Spleen (tissue), 11 donors: ENCODE measurements at regions not wholly inside any gene's neighbourhood (a gene's known extent, or its start where the extent isn't known, plus 50 kb on each side); places are given as distances from the start of the nearest gene placed in this dataset.

Source experiments
- DNase-seq: peaks from one replicate; pipeline ENCODE4 v3.0.0-alpha.2; 2020
- H3K27ac ChIP-seq, 8 donors: fragments of 200-600 bp; sonication (generic) in 7 of 8; 1 replicate in 4 of 8; 2 replicates in 4 of 8; pipeline versions ENCODE4 v1.5.0 to v1.8.0; 2016 to 2021; ENCODE audit warnings: inconsistent platforms in 4 of 8, mild to moderate bottlenecking in 4 of 8, moderate library complexity in 1 of 8
- H3K27me3 ChIP-seq, 7 donors: fragments of 200-600 bp; sonication (generic) in 6 of 7; replicated peaks in 1 of 7; 1 replicate in 4 of 7; 2 replicates in 3 of 7; pipeline versions ENCODE4 v1.5.0 to v1.8.0; 2016 to 2021; ENCODE audit warnings: inconsistent platforms in 3 of 7, mild to moderate bottlenecking in 1 of 7
- H3K36me3 ChIP-seq, 6 donors: fragments of 200-600 bp; sonication (generic) in 5 of 6; 1 replicate in 4 of 6; 2 replicates in 2 of 6; pipeline versions ENCODE4 v1.5.0 to v1.8.0; 2016 to 2021; ENCODE audit warnings: inconsistent platforms in 2 of 6
- H3K4me1 ChIP-seq, 6 donors: fragments of 200-600 bp; sonication (generic) in 5 of 6; 1 replicate in 3 of 6; 2 replicates in 3 of 6; pipeline versions ENCODE4 v1.5.0 to v1.8.0; 2016 to 2021; ENCODE audit warnings: inconsistent platforms in 3 of 6
- H3K4me3 ChIP-seq, 8 donors: fragments of 200-600 bp; sonication (generic) in 7 of 8; 1 replicate in 4 of 8; 2 replicates in 4 of 8; pipeline versions ENCODE4 v1.5.0 to v1.8.0; 2016 to 2021; ENCODE audit warnings: inconsistent platforms in 4 of 8, mild to moderate bottlenecking in 4 of 8, moderate library complexity in 2 of 8
- H3K9me3 ChIP-seq, 8 donors: fragments of 200-600 bp; sonication (generic) in 7 of 8; 1 replicate in 4 of 8; 2 replicates in 4 of 8; pipeline versions ENCODE4 v1.5.0 to v1.8.0; 2016 to 2021; ENCODE audit warnings: inconsistent platforms in 4 of 8
- CTCF ChIP-seq, 11 experiments: fragments of 200-600 bp in 7 of 11; fragments of 450-650 bp in 4 of 11; sonication (generic) in 4 of 11; IDR thresholded peaks in 8 of 11; conservative IDR thresholded peaks in 3 of 11; 1 replicate in 7 of 11; 2 replicates in 4 of 11; pipeline versions ENCODE4 v1.4.0 to v1.8.0; 2016 to 2021; ENCODE audit warnings: antibody characterized with exemption in 11 of 11, inconsistent platforms in 4 of 11, mild to moderate bottlenecking in 1 of 11
- POLR2A ChIP-seq, 3 donors: fragments of 450-650 bp; IDR thresholded peaks; one replicate each; pipeline ENCODE4 v1.5.1; 2017; ENCODE audit warnings: antibody characterized with exemption in 3 of 3, mild to moderate bottlenecking in 1 of 3
- POLR2AphosphoS5 ChIP-seq, 3 donors: sonication (generic); formaldehyde crosslinking; IDR thresholded peaks; one replicate each; pipeline ENCODE4 v1.5.1; 2017; ENCODE audit warnings: antibody characterized with exemption in 3 of 3
- WGBS, 5 donors: extraction: QIAGEN DNeasy Blood & Tissue Kit in 3 of 5; methylation state at CpG; one replicate each; pipeline versions ENCODE4 v1.1.5 to v1.1.7; 2013 to 2018; 5-methylcytosine and 5-hydroxymethylcytosine counted together
- intact Hi-C: fragments of 100-400 bp; cut with DNase I; formaldehyde crosslinking; loops from one replicate; pipeline ENCODE4 v1.15.0; 2023; ENCODE audit warnings: low total_unique reads
- donor health status: healthy with polysubstance abuse.
- donor health status: DM: no; HTN: no; CAD: no; lungs with moderate emphysema.
- donor health status: DM: no; HTN: no; CAD: no.
- donor health status: Bipolar disorder and iron deficiency.
- donor health status: healthy.
- donor health status: DM: no; HTN: no; CAD: no.
- donor health status: DM: yes; HTN: yes; CAD: no.

GRCh38 chr13:104593251-104593576, 1527.0 kb upstream of the SLC10A2 start:
- intact Hi-C loops = no loop called here
- no peaks in the 10 kb centered on the region for H3K4me1 ChIP-seq
- TF ChIP-seq POLR2AphosphoS5 (IDR thresholded peaks at IDR 0.05) = no peak
- TF ChIP-seq POLR2A (IDR thresholded peaks at IDR 0.05) = no peak
- TF ChIP-seq CTCF (IDR thresholded peaks at IDR 0.05 in 8 of 11, conservative IDR thresholded peaks at IDR 0.05 in 3 of 11) = no peak
- H3K27me3 ChIP-seq = no peaks in the 10 kb centered on the region
- H3K36me3 ChIP-seq = no peaks in the 10 kb centered on the region
- 83 to 88% (median 85%) methylated on average over 4 of the region's 4 CpGs for WGBS, 5 donors
- no peak for DNase-seq
- no peaks in the 10 kb centered on the region for H3K9me3 ChIP-seq
- H3K4me3 ChIP-seq = no peak overlapping the region
- no peak overlapping the region for H3K27ac ChIP-seq

GRCh38 chr13:104592545-104593250, 1526.5 kb upstream of the SLC10A2 start:
- H3K27me3 ChIP-seq = no peaks in the 10 kb centered on the region
- H3K4me3 ChIP-seq = no peak overlapping the region
- no peaks in the 10 kb centered on the region for H3K4me1 ChIP-seq
- TF ChIP-seq POLR2AphosphoS5 (IDR thresholded peaks at IDR 0.05) (no peak), POLR2A (IDR thresholded peaks at IDR 0.05) (no peak), CTCF (IDR thresholded peaks at IDR 0.05 in 8 of 11, conservative IDR thresholded peaks at IDR 0.05 in 3 of 11) (no peak)
- no peaks in the 10 kb centered on the region for H3K36me3 ChIP-seq
- DNase-seq = no peak
- 78 to 92% (median 90%) methylated on average over 3 of the region's 3 CpGs for WGBS, 5 donors
- intact Hi-C loops = no loop called here
- no peaks in the 10 kb centered on the region for H3K9me3 ChIP-seq
- no peak overlapping the region for H3K27ac ChIP-seq

GRCh38 chr13:104592127-104592526, 1525.9 kb upstream of the SLC10A2 start:
- Histone ChIP-seq H3K27ac (no peak overlapping the region), H3K9me3 (peaks cover 0 to 3% (median 0%) of the 10 kb centered on the region in 8 donors), H3K4me1 (no peaks in the 10 kb centered on the region), H3K36me3 (no peaks in the 10 kb centered on the region), H3K4me3 (no peak overlapping the region), H3K27me3 (no peaks in the 10 kb centered on the region)
- intact Hi-C loops = no loop called here
- DNase-seq = no peak
- no peak for TF ChIP-seq CTCF (IDR thresholded peaks at IDR 0.05 in 8 of 11, conservative IDR thresholded peaks at IDR 0.05 in 3 of 11)

- DNase-seq = no peak
- 75 to 82% (median 77%) methylated on average over 11 of the region's 11 CpGs for WGBS, 5 donors
- no peak for TF ChIP-seq POLR2A (IDR thresholded peaks at IDR 0.05)
- no peak for TF ChIP-seq CTCF (IDR thresholded peaks at IDR 0.05 in 8 of 11, conservative IDR thresholded peaks at IDR 0.05 in 3 of 11)
- no peak for TF ChIP-seq POLR2AphosphoS5 (IDR thresholded peaks at IDR 0.05)
- Histone ChIP-seq H3K36me3 (no peaks in the 10 kb centered on the region), H3K9me3 (peaks cover 0 to 14% (median 0%) of the 10 kb centered on the region in 8 donors), H3K27ac (no peak overlapping the region), H3K27me3 (no peaks in the 10 kb centered on the region), H3K4me1 (no peaks in the 10 kb centered on the region), H3K4me3 (no peak overlapping the region)
- intact Hi-C loops = no loop called here
Observed at GRCh38 chr13:104586051-104586746, 1520.0 kb upstream of the SLC10A2 start.
